Stimulated activated CD4-positive, alpha-beta T cell treated with anti-CD3 and anti-CD28 coated beads, Interleukin-15, amount 100 ng/mL, for 24 hours (primary cell): ENCODE measurements at regions not wholly inside any gene's neighbourhood (a gene's known extent, or its start where the extent isn't known, plus 50 kb on each side); places are given as distances from the start of the nearest gene placed in this dataset.

Experiments used
- DNase-seq: peaks from one replicate; pipeline ENCODE4 v3.0.0-alpha.2; 2020

DNA sequence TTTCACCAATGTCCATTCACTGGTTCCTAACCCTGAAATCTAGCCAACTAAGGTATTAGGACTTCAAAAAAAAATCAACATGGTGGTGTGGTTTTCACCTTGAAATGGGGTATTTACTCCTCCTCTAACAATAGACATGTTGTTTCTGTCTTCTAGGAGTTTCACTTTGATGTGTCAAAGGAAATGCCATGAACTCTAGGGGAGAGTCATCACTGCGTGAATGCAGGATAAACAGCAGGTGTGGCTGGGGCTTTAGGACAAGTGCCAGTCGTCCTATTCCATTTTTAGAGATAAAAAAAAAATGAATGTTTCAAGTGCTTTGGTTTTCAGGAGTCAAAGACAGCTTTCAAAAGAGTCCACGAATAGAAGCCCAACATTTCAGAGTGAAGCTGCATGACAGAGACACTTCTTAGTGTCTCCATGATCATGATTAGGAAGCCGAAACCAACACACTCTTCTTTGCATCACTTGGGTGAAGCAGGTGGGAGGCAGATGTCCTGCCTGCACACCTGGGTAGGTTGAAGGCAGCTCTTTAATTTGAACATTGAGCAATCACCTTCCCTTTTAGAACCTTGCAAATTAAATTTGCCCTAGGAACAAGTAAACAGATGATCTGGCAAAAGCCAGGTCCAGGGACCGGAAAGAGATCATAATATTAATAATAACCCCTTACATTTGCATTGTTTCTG lies 328.5 kb upstream of the PRDM1 start:
- DNase-seq = no peak

DNA sequence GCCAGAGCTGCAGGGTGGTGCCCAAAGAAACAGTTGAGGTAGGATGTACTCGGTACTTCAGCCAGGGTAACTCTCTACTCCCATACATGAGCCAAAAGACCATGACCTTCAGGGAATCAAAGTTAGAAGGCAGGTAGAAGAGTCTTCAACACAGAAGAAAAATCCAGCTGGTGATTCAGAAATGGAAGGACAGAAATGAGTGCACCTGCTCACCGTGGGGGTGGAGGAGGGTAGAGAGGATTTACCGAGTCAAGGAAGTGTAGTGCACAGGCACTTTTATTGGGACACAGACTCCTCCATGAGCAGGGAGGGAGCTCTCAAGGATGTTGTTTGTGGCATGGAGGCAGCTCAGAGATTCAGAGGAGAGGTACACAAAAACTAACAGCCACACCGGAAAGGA lies 330.3 kb upstream of the PRDM1 start:
- DNase-seq = no peak

DNA sequence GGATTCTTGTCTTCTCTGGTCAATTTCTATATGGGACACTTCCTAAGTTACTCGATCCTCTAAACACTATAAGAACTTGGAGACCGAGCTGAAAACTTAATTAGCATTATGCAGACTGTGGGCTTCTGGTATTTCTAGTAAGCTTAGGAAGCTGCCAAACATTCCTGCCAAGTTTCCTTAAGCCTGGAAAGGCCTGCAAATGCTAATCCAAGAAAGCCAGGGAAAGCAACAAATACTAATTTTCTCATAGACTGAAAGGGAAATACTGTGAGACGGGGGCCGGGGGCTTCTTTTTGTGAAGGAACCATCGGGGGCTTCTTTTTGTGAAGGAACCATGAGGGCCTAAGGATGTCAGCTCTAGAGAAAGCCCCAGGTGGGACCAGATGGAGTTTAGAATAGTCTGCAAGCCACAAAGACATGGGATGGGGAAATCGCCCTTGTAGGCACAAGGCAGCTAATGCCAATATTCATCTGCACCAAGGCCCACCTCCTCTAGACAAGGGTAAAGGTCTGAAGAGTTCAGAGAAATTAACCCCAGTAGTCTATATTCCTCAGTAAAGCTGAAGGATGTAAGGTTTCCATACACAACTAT lies 332.4 kb upstream of the PRDM1 start:
- DNase-seq = no peak

DNA sequence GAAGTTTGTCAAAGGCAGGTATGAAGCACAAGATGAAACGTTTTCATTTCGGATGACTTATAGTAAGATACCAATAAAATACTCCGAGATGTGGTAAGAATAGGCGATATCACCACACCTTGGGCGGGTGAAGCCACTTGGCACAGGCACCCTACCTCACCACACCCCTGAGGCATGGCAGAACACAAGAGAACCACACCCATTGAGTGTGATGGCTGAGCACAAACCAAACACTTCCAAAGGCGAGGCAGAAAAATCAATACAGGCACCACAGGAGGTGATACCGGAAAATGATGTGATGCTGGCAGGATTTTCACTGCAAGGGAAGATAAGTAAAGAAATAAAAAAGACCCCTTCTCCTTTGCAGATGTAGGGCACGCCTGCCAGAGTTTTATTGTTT lies 332.9 kb upstream of the PRDM1 start:
- DNase-seq = no peak

DNA sequence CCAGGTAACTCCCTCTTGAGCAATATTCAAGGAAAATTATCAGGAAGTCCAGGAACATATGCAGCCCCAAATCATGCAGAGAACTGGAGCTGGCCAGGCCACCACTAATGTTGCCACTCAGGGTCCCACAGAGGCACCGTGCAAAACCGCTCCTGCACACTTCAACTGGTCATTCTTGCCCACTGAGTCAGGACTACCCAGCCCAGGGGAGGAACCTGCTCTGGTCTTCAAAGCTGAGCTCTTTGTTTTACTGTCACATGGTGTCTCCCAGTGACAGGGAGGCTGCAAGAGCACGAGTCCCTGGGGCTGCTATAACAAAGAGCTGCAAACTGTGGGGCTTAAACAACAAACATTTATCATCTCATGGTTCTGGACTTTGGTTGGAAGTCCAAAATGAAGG lies 336.0 kb upstream of the PRDM1 start:
- DNase-seq = no peak

DNA sequence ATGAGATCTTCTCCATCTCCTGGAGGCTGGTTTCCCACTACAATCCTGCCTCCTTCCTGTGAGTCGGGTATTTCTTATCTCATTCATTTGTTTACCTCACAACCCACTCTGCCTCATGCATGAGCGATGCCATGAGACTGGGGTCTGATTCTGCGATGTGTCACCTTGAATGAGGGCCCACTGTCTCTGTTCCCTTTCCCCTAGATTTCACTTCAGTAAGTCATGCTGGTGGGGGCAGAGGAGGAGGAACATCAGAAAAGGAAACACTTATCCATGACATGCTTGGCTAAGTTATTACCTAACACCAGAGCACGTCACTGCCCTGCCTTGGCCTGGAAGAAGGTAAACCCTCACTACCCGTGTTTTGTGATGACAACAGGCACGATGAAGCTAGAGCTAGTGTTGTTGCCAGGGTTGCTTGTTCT lies 337.4 kb upstream of the PRDM1 start:
- no peak for DNase-seq

DNA sequence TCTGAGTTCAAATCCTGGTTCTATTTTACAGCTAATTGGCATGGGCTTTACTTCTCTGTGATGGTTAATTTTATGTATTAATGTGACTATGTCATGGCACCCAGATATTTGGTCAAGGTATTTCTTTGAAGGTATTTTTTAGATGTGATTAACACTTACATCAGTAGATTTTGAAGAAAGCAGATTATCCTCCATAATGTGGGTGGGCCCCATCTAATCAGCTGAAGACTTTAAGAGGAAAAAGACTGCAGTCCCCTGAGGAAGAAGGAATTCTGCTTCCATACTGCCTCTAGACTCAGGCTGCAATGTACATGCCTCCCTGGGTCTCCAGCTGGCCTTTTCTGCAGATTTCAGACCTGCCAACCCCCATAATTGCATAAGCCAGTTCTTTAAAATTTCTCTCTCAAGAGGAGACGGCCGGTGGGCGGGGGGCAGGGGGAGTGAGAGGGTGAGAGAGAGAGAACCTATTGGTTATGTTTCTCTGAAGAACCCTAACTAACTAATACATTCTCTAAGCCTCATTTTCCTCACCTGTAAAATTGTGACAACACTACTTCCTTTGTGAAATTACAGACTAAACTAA lies 338.2 kb upstream of the PRDM1 start:
- DNase-seq = no peak

DNA sequence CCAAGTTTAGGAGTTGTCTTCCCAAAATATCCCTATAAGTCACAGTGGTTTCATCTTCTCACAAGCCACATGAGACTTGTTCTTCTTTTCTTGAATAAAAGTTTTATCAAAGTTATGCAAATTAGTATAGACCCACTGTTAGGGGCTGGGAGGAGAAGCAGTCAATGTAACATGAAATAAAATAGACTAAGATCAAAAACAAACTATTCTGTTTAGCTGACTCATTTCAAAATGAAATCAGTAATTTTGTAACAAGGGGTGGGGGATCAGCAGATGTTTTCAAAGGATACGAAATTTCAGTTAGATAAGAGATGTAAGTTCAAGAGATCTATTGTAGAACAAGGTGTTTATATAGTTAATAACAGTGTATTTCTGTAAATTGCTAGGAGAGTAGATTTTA lies 339.6 kb upstream of the PRDM1 start:
- DNase-seq = no peak

DNA sequence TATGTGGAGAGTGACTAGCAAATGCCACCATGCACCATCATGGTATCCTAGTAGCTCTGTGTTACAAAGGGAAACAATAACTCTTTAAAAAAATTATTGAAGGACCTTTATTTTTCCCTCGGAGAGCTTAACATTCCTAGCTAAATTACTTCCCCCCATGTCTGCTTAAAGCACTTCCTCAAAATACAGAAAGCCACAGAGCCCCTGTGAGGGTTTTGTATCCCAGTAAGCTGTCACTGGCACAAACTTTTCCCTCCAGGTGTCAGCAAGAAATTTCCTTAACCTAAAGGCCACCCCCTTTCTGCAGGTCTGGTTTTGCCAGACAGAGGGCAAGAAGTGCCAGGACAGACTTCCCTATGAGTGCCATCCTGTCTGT lies 340.0 kb upstream of the PRDM1 start:
- DNase-seq = no peak

DNA sequence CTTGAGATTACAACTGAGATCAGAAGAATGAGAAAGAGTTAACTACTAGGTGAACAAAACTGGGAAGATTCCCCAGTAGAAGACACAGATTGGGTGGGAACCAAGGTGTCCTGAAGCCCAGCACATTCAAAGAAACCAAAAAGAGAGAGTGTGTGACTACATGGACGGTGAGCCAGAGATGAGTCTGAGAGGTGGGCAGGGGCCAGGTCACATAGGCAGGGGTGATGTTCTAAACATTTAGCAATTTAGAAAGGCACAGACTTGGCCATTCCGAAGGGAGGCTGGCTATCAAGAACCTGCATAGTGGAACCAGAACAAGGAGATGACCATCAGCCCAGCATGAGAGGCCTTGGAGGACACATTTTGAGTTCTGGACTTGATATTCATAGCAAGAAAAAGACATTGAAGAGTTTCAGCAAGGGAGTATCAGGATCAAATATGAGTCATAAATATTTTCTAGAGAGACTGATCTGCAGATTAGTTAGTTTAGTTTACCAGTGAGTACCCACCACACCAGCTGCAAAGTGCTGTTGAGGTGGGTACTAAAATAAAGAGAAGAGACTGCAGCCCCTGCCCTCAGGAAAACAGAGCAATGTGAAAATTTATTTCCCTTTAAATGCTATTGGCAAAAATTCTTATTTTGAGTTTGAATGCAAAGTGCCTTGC lies 340.5 kb upstream of the PRDM1 start:
- DNase-seq = no peak

DNA sequence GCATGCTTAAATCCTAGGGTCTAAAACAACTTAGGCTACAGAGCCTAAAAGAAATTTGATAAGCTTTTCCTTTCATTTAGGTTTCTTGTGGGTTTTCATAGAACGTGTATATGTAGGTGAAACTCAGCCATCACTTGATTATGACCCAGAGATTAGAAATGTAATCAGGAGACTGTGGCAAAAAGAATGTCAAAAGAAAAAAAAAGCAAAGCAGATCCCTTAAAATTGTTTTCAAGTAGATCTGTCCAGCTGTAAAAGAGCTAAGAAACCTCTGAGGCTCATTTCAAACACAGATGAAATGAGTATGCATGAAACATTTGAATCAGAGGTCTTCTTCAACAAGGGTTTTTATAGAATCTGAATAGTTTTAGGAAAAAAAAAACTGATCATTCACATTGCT lies 341.3 kb upstream of the PRDM1 start:
- no peak for DNase-seq

DNA sequence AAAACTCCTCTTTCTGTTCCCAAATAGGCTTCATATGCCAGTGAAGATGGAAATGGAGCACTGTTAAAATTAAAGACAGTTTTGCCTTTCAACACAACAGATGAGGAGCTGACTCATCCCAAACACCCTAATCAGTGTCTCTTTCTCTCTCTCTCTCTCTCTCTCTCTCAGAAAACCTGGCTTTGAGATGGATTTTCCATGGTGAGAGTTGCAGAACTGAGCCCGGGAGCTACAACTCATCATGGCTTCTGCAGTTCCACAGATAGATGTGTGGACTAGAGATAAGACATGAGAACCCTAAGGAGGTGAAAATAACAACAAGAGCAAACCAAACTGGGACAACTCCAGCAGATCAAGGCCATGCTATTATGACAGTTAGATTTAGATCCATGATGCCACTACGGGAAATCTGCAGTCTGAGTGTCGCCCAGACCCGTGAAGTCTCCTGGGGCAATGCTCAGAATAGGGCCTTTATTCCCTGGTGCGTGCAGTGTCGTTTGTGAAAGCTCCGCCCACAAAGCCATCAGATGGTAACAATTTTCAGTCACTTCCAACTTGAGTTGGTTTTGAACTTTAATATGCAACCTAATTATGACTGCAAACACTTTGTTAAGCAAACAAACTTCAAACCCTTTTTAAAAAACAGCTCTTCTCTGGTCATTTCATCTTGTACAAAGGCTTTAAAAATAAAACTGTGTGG lies 338.2 kb upstream of the PREP start:
- DNase-seq = no peak

DNA sequence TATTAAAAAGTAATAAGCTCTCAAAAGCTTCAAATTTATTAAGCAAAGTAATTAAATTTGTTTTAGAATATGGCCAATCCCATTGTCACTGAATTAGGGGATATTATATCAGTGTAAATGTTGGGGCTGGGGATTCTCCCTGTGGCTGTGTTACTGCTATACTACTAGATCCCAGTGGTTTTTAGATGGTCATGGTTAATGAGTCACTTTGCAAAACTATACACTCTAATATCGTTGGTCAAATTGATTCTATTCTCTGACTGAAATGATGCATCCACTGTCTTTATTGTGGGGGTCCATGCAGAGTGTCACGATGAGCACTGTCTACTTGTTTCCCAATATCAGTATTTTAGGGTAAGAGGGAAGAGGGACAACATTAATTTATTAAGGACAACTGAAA lies 336.9 kb upstream of the PREP start:
- no peak for DNase-seq

DNA sequence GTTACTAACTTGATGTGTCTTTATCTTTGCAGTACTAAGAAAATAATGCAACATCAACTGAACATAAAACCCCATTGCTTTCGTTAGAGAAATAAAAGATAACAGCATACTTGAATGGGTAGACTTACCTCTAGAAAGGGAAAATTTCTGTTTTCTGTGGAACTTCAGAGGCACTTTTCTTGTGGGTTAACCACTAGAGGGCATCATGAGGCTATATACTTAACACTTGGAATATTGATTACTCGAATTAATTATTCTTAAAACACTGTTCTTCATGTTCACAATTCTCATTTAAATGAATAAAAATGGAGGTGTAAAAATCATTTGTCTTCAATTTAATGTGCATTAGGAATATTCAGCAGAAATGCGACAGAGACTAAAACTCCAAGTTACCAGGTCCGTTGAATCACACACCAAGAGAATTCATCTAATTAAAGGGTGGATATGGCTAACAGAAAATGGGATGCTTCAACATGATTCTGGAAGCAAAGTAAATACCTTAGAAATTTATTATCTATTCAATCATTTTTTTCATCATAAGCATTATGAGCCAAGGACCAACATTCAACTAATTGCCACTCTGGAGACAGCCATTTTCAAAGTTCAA lies 330.8 kb upstream of the PREP start:
- no peak for DNase-seq

DNA sequence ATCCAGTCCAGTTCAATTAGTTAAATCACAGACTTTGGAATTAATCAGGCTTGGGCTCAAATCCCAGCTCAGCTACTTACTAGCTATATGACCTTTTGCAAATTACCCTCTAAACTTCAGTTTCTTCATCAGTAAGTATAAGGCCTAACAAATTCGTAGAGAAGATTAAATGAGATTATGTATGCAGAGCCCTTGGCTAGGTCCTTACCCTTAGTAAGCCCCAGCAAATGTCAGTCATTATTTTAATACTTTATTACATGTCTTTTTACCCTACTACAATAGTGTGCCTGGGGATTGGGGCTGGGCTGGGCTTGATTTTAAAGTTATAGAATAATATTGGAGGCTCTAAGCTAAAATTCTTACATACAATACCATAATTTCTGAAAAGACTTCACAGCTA lies 326.1 kb upstream of the PREP start:
- no peak for DNase-seq

DNA sequence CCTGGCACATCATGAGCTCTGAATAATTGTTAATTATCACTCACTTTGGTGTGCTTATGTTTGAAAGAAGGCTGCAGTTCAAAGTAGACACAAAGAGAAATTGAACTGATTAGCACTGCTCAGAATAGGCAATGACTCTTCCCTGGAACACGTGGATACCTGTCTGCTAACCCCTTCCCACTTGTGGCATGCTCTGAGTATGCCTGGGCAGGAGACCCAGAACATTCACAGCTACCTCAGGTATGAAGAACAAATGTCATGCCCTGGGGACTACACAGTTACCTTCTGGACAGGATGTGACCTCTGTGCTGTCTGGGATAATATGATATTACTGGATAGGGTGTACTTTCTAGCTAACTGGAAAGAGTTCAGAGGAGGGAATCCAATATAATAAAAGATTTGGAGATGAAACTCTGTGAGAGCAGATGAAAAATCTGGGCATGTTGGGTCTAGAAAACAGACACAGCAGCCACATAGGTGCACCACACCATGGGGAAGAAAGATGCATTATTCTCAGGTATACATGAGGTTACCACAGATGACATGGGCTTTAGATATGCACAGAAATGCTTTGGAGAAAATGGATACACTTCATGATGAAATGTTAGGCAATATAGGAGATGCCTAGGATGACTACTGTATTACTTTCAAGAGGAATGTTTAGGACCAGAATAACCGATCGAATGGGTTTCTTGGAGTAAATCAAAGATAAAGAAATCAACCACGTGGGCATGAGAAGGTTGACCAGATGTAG lies 324.2 kb upstream of the PREP start:
- no peak for DNase-seq

DNA sequence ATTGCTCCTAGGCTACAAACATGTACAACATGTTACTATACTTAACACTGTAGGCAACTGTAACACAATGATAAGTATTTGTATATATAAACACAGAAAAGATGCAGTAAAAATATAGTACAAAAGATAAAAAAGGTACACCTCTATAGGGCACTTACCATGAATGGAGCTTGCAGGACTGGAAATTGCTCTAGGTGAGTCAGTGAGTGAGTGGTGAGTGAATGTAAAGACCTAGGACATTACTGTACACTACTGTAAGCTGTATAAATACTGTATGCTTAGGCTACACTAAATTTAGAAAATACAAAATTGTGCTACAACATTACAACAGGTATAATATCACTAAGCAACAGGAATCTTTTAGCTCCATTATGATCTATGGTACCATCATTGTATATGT lies 312.0 kb upstream of the PREP start:
- DNase-seq = no peak

DNA sequence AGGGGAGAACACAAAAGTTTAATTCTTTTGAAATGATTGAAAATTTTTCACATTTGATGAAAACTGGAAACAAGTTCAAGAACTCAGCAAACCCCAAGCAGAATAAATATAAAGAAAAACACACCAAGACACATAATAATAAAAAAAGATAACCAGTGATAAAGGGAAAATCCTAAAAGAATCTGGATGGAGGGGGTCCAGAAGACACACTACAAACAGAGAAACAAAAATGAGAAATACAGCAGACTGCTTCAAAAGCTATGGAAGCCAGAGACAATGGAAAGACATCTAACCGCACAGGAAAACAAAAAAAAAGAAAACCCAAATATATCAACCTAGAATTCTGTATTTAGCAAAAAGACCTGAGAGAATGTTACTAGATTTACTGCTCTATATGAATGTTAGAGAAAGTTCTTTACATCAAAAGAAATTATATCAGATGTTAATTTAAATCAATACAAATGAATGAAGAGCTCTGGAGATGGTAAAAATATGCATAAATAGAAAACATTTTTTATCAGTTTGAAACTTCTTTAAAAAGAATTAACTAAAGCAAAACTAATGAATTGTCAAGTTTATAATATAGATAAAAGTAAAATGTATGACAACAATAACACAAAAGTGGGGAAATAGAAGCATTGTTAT lies 310.7 kb upstream of the PREP start:
- no peak for DNase-seq

DNA sequence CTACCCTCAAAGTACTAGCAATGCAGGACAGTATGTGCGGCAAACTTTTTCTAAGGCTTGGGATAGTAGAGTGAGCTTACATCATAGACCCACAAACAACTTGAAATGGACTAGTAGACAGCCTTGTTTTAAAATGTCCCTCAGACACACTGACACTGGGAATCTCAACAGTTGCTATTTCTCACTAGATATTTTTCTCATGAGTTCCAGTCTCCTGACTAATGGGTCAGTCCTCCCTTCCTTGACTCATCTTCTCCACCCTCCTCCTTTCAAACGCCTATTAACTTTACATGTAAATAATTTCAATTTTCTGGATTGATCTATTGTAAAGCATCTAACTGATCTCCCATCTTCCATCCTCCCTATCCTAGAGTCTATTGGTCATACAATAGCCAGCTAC lies 308.3 kb upstream of the PREP start:
- DNase-seq = no peak

DNA sequence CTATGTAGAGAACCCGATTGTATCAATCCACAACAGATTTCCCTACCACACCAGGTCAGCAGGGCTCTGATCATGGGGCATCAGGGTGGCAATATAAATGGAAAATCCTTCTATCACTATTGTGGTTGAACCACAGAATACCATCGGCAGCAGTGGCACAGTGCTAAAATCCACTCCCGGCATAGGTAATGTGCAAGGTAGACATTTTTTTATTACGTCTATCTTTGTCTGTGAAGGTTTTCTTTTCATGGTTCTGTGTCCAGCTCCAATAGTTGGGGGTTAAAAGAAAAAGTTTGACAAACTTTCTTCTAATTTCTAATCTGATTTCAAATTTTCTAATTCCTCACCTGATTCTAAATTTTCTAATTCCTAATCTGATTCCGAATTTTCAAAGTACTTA lies 302.7 kb upstream of the PREP start:
- no peak for DNase-seq

DNA sequence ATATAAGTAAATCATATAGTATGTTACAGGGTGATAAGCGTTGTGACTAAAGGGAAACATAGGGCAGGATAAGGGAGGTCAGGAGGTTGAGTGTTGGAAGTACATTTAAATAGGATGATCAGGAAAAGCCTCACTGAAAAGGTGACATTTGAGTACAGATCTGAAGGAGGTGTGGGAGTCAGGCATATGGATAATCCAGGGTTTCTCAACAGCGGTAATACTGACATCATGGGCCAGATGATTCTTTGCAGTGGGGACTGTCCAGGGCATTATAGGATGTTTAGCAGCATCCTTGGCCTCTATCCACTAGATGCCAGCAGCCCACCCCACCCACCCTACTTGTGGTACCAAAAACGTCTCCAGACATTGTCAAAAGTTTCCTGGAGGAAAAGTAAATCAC lies 292.6 kb upstream of the PREP start:
- no peak for DNase-seq

DNA sequence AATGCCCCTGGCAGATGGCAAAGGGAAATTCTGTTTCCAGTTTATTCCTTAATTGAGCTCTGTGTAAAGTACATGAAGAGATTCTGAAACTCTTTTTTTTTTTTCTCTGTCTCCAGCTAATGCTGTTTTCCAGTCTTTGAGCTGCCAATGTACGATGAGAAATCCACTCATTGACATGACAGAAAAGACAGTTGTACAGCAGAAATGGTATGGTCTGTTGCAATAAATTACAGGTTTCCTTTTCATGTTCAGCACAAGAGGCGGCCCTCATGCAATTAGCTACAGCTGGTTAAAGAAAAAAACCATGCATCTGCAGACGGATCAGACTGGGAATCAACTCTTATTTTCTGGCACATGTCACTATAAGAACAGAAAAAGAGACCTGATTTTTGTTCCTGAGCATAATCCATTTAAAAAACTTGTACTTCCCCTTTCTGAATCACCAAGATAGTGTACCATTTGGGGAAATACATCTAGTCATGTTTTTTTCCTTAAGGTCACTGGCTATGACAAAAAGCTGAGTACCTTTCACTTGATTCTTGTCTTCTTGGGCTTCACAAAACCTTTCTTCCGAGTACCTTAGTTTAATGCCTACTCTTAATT lies 289.8 kb upstream of the PREP start:
- DNase-seq = no peak
